ENCODE measurements at regions not wholly inside any gene's neighbourhood (a gene's known extent, or its start where the extent isn't known, plus 50 kb on each side); places are given as distances from the start of the nearest gene placed in this dataset.

DNA sequence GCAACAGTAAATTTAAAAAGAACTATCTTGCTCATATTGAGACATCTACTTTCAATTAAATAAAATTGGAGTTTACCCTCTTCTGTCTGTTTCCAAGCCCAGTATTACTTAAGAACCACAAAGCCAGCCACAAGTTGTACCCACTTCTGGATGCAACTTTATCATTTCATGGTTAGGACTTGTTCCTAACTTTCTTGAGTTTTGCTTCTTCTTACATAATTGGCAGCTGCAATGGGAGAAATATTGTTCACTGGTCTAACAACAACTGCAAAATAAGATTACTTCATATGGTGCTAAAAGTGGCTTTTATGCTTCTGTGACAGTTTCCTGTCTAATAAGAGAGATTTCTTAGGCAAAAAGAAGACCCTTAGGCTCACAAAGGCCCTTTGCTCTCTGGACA lies 240.6 kb downstream of the OTOL1 start:
- POLR2A ChIA-PET = interaction anchor here (0.6 kb wide), 1 partner anchor 1403 kb away, joined by 3 read pairs; no protein-coding TSS in a partner anchor
- no peak for TF ChIP-seq CHD2 (IDR thresholded peaks at IDR 0.05; ENCODE audit: low read length, partially characterized antibody)
- no peak for TF ChIP-seq FOSL2 (IDR thresholded peaks at IDR 0.05; ENCODE audit: borderline replicate concordance, low read depth)
- TF ChIP-seq, protein P1, sequence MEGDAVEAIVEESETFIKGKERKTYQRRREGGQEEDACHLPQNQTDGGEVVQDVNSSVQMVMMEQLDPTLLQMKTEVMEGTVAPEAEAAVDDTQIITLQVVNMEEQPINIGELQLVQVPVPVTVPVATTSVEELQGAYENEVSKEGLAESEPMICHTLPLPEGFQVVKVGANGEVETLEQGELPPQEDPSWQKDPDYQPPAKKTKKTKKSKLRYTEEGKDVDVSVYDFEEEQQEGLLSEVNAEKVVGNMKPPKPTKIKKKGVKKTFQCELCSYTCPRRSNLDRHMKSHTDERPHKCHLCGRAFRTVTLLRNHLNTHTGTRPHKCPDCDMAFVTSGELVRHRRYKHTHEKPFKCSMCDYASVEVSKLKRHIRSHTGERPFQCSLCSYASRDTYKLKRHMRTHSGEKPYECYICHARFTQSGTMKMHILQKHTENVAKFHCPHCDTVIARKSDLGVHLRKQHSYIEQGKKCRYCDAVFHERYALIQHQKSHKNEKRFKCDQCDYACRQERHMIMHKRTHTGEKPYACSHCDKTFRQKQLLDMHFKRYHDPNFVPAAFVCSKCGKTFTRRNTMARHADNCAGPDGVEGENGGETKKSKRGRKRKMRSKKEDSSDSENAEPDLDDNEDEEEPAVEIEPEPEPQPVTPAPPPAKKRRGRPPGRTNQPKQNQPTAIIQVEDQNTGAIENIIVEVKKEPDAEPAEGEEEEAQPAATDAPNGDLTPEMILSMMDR (IDR thresholded peaks at IDR 0.05) = no peak
- TF ChIP-seq, protein P2, sequence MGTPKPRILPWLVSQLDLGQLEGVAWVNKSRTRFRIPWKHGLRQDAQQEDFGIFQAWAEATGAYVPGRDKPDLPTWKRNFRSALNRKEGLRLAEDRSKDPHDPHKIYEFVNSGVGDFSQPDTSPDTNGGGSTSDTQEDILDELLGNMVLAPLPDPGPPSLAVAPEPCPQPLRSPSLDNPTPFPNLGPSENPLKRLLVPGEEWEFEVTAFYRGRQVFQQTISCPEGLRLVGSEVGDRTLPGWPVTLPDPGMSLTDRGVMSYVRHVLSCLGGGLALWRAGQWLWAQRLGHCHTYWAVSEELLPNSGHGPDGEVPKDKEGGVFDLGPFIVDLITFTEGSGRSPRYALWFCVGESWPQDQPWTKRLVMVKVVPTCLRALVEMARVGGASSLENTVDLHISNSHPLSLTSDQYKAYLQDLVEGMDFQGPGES (IDR thresholded peaks at IDR 0.05; ENCODE audit: low read depth, low read length) = no peak
- TF ChIP-seq MXI1 (IDR thresholded peaks at IDR 0.05; ENCODE audit: low read depth, low read length) = no peak
- TF ChIP-seq RAD21 (IDR thresholded peaks at IDR 0.05; ENCODE audit: low read length) = no peak
- no peak for TF ChIP-seq RFX5 (IDR thresholded peaks at IDR 0.05; ENCODE audit: low read length)
- TF ChIP-seq, protein P3, sequence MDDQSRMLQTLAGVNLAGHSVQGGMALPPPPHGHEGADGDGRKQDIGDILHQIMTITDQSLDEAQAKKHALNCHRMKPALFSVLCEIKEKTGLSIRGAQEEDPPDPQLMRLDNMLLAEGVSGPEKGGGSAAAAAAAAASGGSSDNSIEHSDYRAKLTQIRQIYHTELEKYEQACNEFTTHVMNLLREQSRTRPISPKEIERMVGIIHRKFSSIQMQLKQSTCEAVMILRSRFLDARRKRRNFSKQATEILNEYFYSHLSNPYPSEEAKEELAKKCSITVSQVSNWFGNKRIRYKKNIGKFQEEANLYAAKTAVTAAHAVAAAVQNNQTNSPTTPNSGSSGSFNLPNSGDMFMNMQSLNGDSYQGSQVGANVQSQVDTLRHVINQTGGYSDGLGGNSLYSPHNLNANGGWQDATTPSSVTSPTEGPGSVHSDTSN (IDR thresholded peaks at IDR 0.05) = no peak
- no peak for TF ChIP-seq RCOR1 (IDR thresholded peaks at IDR 0.05; ENCODE audit: low read length)
- no peak for TF ChIP-seq NFIC (IDR thresholded peaks at IDR 0.05; ENCODE audit: borderline replicate concordance)
- no peak for TF ChIP-seq RXRA (IDR thresholded peaks at IDR 0.05; ENCODE audit: borderline replicate concordance, low read depth)
- TF ChIP-seq GABPA (IDR thresholded peaks at IDR 0.05; ENCODE audit: low read depth) = no peak
- TF ChIP-seq, protein P4, sequence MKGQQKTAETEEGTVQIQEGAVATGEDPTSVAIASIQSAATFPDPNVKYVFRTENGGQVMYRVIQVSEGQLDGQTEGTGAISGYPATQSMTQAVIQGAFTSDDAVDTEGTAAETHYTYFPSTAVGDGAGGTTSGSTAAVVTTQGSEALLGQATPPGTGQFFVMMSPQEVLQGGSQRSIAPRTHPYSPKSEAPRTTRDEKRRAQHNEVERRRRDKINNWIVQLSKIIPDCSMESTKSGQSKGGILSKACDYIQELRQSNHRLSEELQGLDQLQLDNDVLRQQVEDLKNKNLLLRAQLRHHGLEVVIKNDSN (IDR thresholded peaks at IDR 0.05; ENCODE audit: borderline replicate concordance, low read depth) = no peak
- no peak for TF ChIP-seq YY1 (IDR thresholded peaks at IDR 0.05; ENCODE audit: low read depth)
- no peak for TF ChIP-seq TEAD4 (IDR thresholded peaks at IDR 0.05; ENCODE audit: borderline replicate concordance, insufficient read depth)
- no peak for TF ChIP-seq TCF12 (IDR thresholded peaks at IDR 0.05)
- TF ChIP-seq FOXM1 (IDR thresholded peaks at IDR 0.05; ENCODE audit: low read depth) = no peak
- no peak for TF ChIP-seq NRF1 (IDR thresholded peaks at IDR 0.05; ENCODE audit: low read depth, low read length)
- no peak for TF ChIP-seq TAF1 (IDR thresholded peaks at IDR 0.05; ENCODE audit: borderline replicate concordance, low read depth, low read length)
- TF ChIP-seq, protein P5, sequence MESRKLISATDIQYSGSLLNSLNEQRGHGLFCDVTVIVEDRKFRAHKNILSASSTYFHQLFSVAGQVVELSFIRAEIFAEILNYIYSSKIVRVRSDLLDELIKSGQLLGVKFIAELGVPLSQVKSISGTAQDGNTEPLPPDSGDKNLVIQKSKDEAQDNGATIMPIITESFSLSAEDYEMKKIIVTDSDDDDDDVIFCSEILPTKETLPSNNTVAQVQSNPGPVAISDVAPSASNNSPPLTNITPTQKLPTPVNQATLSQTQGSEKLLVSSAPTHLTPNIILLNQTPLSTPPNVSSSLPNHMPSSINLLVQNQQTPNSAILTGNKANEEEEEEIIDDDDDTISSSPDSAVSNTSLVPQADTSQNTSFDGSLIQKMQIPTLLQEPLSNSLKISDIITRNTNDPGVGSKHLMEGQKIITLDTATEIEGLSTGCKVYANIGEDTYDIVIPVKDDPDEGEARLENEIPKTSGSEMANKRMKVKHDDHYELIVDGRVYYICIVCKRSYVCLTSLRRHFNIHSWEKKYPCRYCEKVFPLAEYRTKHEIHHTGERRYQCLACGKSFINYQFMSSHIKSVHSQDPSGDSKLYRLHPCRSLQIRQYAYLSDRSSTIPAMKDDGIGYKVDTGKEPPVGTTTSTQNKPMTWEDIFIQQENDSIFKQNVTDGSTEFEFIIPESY (IDR thresholded peaks at IDR 0.05; ENCODE audit: borderline replicate concordance, low read depth) = no peak
- CTCF ChIA-PET = no interaction called here
- Histone ChIP-seq H2AFZ (ENCODE audit: low read depth) (no peak overlapping the region), H3K9me2 (no peaks in the 10 kb centered on the region), H3K36me3 (replicated peaks in 1 of 2; ENCODE audit: control insufficient read depth in 1 of 2, insufficient read depth in 2 of 2, low read length in 1 of 2) (no peaks in the 10 kb centered on the region), H3F3A (replicated peaks; ENCODE audit: insufficient read depth) (no peaks in the 10 kb centered on the region), H3K4me1 (ENCODE audit: control insufficient read depth in 1 of 2, insufficient read depth in 2 of 2, low read depth in 1 of 2, low read length in 1 of 2) (no peaks in the 10 kb centered on the region), H3K9me3 (no peaks in the 10 kb centered on the region), H3K9ac (no peak overlapping the region), H3K4me2 (no peak overlapping the region), H3K79me2 (ENCODE audit: insufficient read depth) (no peaks in the 10 kb centered on the region), H4K20me1 (ENCODE audit: insufficient read depth) (no peaks in the 10 kb centered on the region), H3K27ac (ENCODE audit: low read depth in 2 of 2, low read length in 1 of 2) (no peak overlapping the region), H3K27me3 (ENCODE audit: insufficient read depth) (no peaks in the 10 kb centered on the region), H3K4me3 (ENCODE audit: low read depth in 2 of 2, low read length in 1 of 2) (no peak overlapping the region)
- DNase-seq = no peak
